HEK293T (cell line): ENCODE measurements at regions not wholly inside any gene's neighbourhood (a gene's known extent, or its start where the extent isn't known, plus 50 kb on each side); places are given as distances from the start of the nearest gene placed in this dataset.

Source experiments
- CTCF ChIA-PET: fragments of 350-600 bp; formaldehyde crosslinking; extraction: SDS; loops from one replicate; lab custom pipeline; 2021; ENCODE audit warnings: antibody characterized with exemption, inconsistent platforms; lab: Yijun Ruan, JAX
- POLR2A ChIA-PET: fragments of 350-600 bp; formaldehyde crosslinking; extraction: SDS; loops from one replicate; lab custom pipeline; 2020; ENCODE audit warnings: antibody characterized with exemption, inconsistent platforms; lab: Yijun Ruan, JAX
- DNase-seq: peaks from one replicate; pipeline ENCODE4 v3.0.0; 2012; ENCODE audit warnings: mixed read lengths; ENCODE audit errors: extremely low spot score
- ARNT ChIP-seq: fragments of 450-650 bp; IDR thresholded peaks from 2 replicates; pipeline ENCODE4 v1.6.1; 2017; ENCODE audit warnings: mild to moderate bottlenecking
- BHLHE40 ChIP-seq: fragments of 450-650 bp; IDR thresholded peaks from 2 replicates; pipeline ENCODE4 v1.6.1; 2016; ENCODE audit warnings: mild to moderate bottlenecking, moderate library complexity, borderline replicate concordance
- CTBP1 ChIP-seq: fragments of 450-650 bp; IDR thresholded peaks from 2 replicates; pipeline ENCODE4 v1.6.1; 2016; ENCODE audit warnings: borderline replicate concordance
- ELF4 ChIP-seq: fragments of 450-650 bp; IDR thresholded peaks from 2 replicates; pipeline ENCODE4 v1.6.1; 2017; ENCODE audit warnings: antibody characterized with exemption
- FOXA1 ChIP-seq: fragments of 450-650 bp; IDR thresholded peaks from 2 replicates; pipeline ENCODE4 v1.6.1; 2016; ENCODE audit warnings: mild to moderate bottlenecking
- FOXK2 ChIP-seq: fragments of 450-650 bp; IDR thresholded peaks from 2 replicates; pipeline ENCODE4 v1.6.1; 2016; ENCODE audit warnings: mild to moderate bottlenecking
- FOXM1 ChIP-seq: fragments of 450-650 bp; IDR thresholded peaks from 2 replicates; pipeline ENCODE4 v1.6.1; 2017; ENCODE audit warnings: mild to moderate bottlenecking, borderline replicate concordance
- HDGF ChIP-seq: fragments of 450-650 bp; IDR thresholded peaks from 2 replicates; pipeline ENCODE4 v1.6.1; 2017; ENCODE audit warnings: antibody characterized with exemption, borderline replicate concordance
- L3MBTL2 ChIP-seq: fragments of 450-650 bp; conservative IDR thresholded peaks from 2 replicates; pipeline ENCODE4 v1.6.1; 2016; ENCODE audit warnings: mild to moderate bottlenecking
- LEF1 ChIP-seq: fragments of 450-650 bp; IDR thresholded peaks from 2 replicates; pipeline ENCODE4 v1.6.1; 2017; ENCODE audit warnings: mild to moderate bottlenecking, borderline replicate concordance
- NFRKB ChIP-seq: fragments of 450-650 bp; IDR thresholded peaks from 2 replicates; pipeline ENCODE4 v1.6.1; 2016; ENCODE audit warnings: mild to moderate bottlenecking, moderate library complexity
- SP1 ChIP-seq: fragments of 450-650 bp; IDR thresholded peaks from 2 replicates; pipeline ENCODE4 v1.6.1; 2017
- SUZ12 ChIP-seq: fragments of 450-650 bp; IDR thresholded peaks from 2 replicates; pipeline ENCODE4 v1.6.1; 2016; ENCODE audit warnings: mild to moderate bottlenecking
- TARDBP ChIP-seq: fragments of 450-650 bp; IDR thresholded peaks from 2 replicates; pipeline ENCODE4 v1.6.1; 2016
- ZNF384 ChIP-seq: fragments of 450-650 bp; IDR thresholded peaks from 2 replicates; pipeline ENCODE4 v1.6.1; 2016
- TF ChIP-seq, protein P1 (sequence below): fragments of 450-650 bp; IDR thresholded peaks from 2 replicates; pipeline ENCODE4 v1.6.1; 2016

- TF ChIP-seq, protein P1, sequence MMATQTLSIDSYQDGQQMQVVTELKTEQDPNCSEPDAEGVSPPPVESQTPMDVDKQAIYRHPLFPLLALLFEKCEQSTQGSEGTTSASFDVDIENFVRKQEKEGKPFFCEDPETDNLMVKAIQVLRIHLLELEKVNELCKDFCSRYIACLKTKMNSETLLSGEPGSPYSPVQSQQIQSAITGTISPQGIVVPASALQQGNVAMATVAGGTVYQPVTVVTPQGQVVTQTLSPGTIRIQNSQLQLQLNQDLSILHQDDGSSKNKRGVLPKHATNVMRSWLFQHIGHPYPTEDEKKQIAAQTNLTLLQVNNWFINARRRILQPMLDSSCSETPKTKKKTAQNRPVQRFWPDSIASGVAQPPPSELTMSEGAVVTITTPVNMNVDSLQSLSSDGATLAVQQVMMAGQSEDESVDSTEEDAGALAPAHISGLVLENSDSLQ, result no peak
- TF ChIP-seq NFRKB (no peak), BHLHE40 (no peak), LEF1 (no peak), ZNF384 (no peak), CTBP1 (no peak), TARDBP (no peak), HDGF (no peak), FOXA1 (no peak), ARNT (no peak)
- DNase-seq, result no peak
- ChIA-PET POLR2A (interaction anchor here (0.5 kb wide), 1 partner anchor 1303 kb away, joined by 3 read pairs; no protein-coding TSS in a partner anchor), CTCF (no interaction called here)
Observed at GRCh38 chr5:123802298-123802951, 290.4 kb downstream of the CSNK1G3 start.

DNA sequence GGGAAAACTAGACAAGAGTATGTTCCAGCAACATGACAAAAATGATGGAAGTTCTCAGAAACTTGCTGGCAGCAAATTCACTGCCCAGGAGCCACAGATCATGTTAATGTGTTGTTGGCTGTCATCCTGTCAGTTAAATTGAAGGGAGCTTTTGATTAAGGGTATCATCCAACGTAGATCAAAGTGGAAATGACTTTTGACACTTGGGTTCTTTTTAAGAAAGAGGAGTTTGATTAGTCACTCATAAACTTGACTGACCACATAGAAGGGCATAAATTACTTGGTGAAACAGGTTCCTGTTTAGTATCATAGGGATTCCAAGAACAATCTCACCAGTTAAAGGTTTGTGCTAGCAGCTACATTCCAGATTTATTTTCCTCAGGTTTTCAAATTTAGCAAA is 288.7 kb downstream of the CSNK1G3 start:
- no peak for DNase-seq
- ChIA-PET CTCF (no interaction called here), POLR2A (no interaction called here)
- no peak for TF ChIP-seq FOXK2
- no peak for TF ChIP-seq FOXM1
- TF ChIP-seq FOXA1, result no peak
- TF ChIP-seq, protein P1, result peak; percentile 92
- no peak for TF ChIP-seq LEF1
- no peak for TF ChIP-seq ARNT
- TF ChIP-seq NFRKB, result no peak

DNA sequence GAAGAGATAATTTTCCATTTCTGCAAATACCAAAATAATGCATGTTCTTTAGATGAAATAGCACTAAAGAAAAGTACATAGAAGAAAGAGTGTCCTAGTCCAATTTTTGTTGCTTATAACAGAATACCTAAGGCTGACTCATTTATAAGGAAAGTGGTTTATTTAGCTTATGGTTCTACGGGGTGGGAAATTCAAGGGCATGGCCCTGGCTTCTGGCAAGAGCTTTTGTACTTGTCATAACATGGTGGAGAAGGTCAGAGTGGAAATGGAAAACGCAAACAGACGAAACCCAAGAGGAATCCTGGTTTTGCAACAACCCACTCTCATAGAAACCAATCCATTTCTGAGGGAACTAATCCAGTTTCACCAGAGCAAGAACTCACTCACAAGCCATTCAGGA is 283.7 kb downstream of the CSNK1G3 start:
- ChIA-PET POLR2A (no interaction called here), CTCF (interaction anchor here (0.8 kb wide), 1 partner anchor 233 kb away, joined by 3 read pairs; no protein-coding TSS in a partner anchor)
- TF ChIP-seq SUZ12 (no peak), CTBP1 (no peak), LEF1 (no peak), BHLHE40 (no peak), ELF4 (no peak), FOXM1 (no peak), FOXK2 (no peak), NFRKB (no peak), L3MBTL2 (no peak), HDGF (no peak), ZNF384 (no peak), FOXA1 (no peak)
- TF ChIP-seq, protein P1, result no peak
- DNase-seq, result no peak

DNA sequence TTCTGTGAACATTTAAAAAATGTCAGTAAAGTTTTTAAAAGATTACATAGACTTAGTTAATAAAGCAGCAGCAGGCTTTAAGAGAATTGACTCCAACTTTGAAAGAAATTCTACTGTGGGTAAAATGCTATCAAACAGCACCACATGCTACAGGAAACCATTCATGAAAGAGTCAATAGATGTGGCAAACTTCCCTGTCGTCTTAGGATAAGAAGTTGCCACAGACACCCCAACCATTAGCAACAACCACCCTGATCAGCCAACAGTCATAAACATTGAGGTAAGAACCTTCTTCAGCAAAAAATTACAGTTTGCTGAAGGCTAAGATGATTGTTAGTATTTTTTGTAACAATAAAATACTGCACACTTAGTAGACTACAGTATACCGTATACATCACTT is 278.2 kb downstream of the CSNK1G3 start:
- no peak for TF ChIP-seq CTBP1
- no peak for TF ChIP-seq ZNF384
- TF ChIP-seq BHLHE40, result no peak
- TF ChIP-seq ARNT, result no peak
- no peak for TF ChIP-seq SUZ12
- no peak for TF ChIP-seq SP1
- TF ChIP-seq, protein P1, result no peak
- TF ChIP-seq FOXK2, result no peak
- TF ChIP-seq NFRKB, result no peak
- no peak for TF ChIP-seq L3MBTL2
- no peak for TF ChIP-seq HDGF
- TF ChIP-seq LEF1, result no peak
- no peak for TF ChIP-seq FOXA1
- POLR2A ChIA-PET, result no interaction called here
- DNase-seq, result no peak
- CTCF ChIA-PET, result no interaction called here

DNA sequence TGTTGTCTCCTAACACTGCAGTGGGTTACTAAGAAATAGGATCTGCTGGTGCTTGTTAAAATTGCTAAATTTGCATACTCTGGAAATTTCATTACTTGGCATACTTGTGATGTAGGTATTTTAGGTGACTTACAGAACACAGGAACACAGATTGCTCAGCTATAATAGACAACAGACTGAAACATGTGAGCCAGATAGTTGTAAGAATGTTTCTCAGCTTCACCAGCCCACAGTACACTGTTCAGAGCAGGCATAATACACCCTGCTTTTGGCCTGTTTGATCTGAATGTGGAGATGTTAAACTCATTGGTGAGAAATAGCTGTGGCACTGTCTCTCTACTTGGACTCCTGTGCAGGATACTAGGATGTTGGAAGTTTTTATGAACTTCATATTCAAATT is 275.7 kb downstream of the CSNK1G3 start:
- ChIA-PET CTCF (no interaction called here), POLR2A (no interaction called here)
- TF ChIP-seq TARDBP (no peak), ARNT (no peak), ZNF384 (no peak), L3MBTL2 (no peak), FOXK2 (no peak), FOXA1 (no peak), BHLHE40 (no peak), NFRKB (no peak), SP1 (no peak), ELF4 (no peak), SUZ12 (no peak)
- no peak for DNase-seq

DNA sequence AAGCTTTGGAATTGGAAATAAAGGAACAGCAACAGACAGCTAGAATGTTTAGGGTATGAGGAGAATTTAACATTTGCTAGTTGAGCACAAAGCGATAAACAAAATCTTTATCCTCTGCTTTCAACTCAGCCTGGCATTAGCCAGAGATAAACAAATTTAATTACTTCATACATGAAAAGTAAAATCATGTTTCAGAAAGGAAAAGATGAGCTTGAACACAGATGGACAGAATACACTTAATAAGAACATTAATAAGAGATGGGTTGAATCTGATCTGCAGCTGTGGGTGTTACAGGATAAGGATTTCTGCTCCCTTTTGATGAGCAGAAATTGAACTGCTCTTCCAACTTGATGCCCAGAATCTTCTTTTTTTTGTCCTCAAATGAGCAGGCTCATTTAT is 275.2 kb downstream of the CSNK1G3 start:
- DNase-seq, result no peak
- ChIA-PET POLR2A (no interaction called here), CTCF (no interaction called here)
- TF ChIP-seq NFRKB (no peak), ELF4 (no peak), FOXM1 (no peak), SUZ12 (no peak)
